H9 (cell line): ENCODE measurements at regions not wholly inside any gene's neighbourhood (a gene's known extent, or its start where the extent isn't known, plus 50 kb on each side); places are given as distances from the start of the nearest gene placed in this dataset.

ENCODE experiments used
- DNase-seq: peaks from one replicate; pipeline ENCODE4 v3.0.0-alpha.2; 2017
- H2AFZ ChIP-seq: one replicate; pipeline ENCODE4 v1.6.1; 2013; ENCODE audit warnings: mild to moderate bottlenecking, low read length, control low read depth, moderate library complexity
- H2AK5ac ChIP-seq: 2 replicates; pipeline ENCODE4 v1.6.1; 2013; ENCODE audit warnings: low read length, control low read depth, mixed read lengths; ENCODE audit not compliant: insufficient read length
- H2BK120ac ChIP-seq: one replicate; pipeline ENCODE4 v1.6.1; 2013; ENCODE audit warnings: low read depth, mild to moderate bottlenecking, low read length, control low read depth, inconsistent platforms; ENCODE audit not compliant: poor library complexity, severe bottlenecking
- H2BK12ac ChIP-seq: 2 replicates; pipeline ENCODE4 v1.6.1; 2013; ENCODE audit warnings: low read length, control low read depth, mixed read lengths, low read depth; ENCODE audit not compliant: insufficient read length
- H2BK15ac ChIP-seq: 2 replicates; pipeline ENCODE4 v1.6.1; 2013; ENCODE audit warnings: low read depth, low read length, control low read depth
- H2BK20ac ChIP-seq: one replicate; pipeline ENCODE4 v1.6.1; 2013; ENCODE audit warnings: low read depth, mild to moderate bottlenecking, low read length, control low read depth, inconsistent platforms; ENCODE audit not compliant: poor library complexity, severe bottlenecking
- H2BK5ac ChIP-seq: 2 replicates; pipeline ENCODE4 v1.6.1; 2013; ENCODE audit warnings: low read length, control low read depth, mixed read lengths; ENCODE audit not compliant: insufficient read length
- H3K14ac ChIP-seq: 2 replicates; pipeline ENCODE4 v1.6.1; 2013; ENCODE audit warnings: low read length, control low read depth; ENCODE audit not compliant: insufficient read depth
- H3K18ac ChIP-seq: 2 replicates; pipeline ENCODE4 v1.6.1; 2013; ENCODE audit warnings: low read depth, mild to moderate bottlenecking, mixed read lengths, low read length, control low read depth; ENCODE audit not compliant: insufficient read length
- H3K23ac ChIP-seq: 2 replicates; pipeline ENCODE4 v1.6.1; 2013; ENCODE audit warnings: low read length, control low read depth, mixed read lengths, low read depth; ENCODE audit not compliant: insufficient read length
- H3K23me2 ChIP-seq: 2 replicates; pipeline ENCODE4 v1.6.1; 2013; ENCODE audit warnings: low read depth, mild to moderate bottlenecking, mixed read lengths, low read length, control low read depth; ENCODE audit not compliant: insufficient read length, poor library complexity, severe bottlenecking
- H3K27ac ChIP-seq: 2 replicates; pipeline ENCODE4 v1.5.1; 2013; ENCODE audit warnings: low read length, control low read depth, mixed read lengths, low read depth; ENCODE audit not compliant: insufficient read length
- H3K27me3 ChIP-seq: 2 replicates; pipeline ENCODE4 v1.6.1; 2013; ENCODE audit warnings: low read length, control low read depth, inconsistent platforms; ENCODE audit not compliant: insufficient read depth
- H3K4ac ChIP-seq: 2 replicates; pipeline ENCODE4 v1.6.1; 2013; ENCODE audit warnings: low read depth, mild to moderate bottlenecking, control low read depth, inconsistent platforms, low read length, moderate library complexity
- H3K4me1 ChIP-seq: 2 replicates; pipeline ENCODE4 v1.6.1; 2013; ENCODE audit warnings: low read length, control low read depth, inconsistent platforms; ENCODE audit not compliant: insufficient read depth
- H3K4me2 ChIP-seq: 2 replicates; pipeline ENCODE4 v1.6.1; 2013; ENCODE audit warnings: low read length, control low read depth, mixed read lengths; ENCODE audit not compliant: insufficient read length, insufficient read depth
- H3K56ac ChIP-seq: 2 replicates; pipeline ENCODE4 v1.6.1; 2013; ENCODE audit warnings: low read depth, mild to moderate bottlenecking, mixed read lengths, low read length, control low read depth; ENCODE audit not compliant: insufficient read length
- H3K79me1 ChIP-seq: 2 replicates; pipeline ENCODE4 v1.6.1; 2013; ENCODE audit warnings: low read depth, mild to moderate bottlenecking, moderate library complexity, low read length, control low read depth, inconsistent platforms; ENCODE audit not compliant: insufficient read depth, poor library complexity, severe bottlenecking
- H3K79me2 ChIP-seq: 2 replicates; pipeline ENCODE4 v1.6.1; 2013; ENCODE audit warnings: low read length, control low read depth, inconsistent platforms; ENCODE audit not compliant: insufficient read depth
- H3K9ac ChIP-seq: 2 replicates; pipeline ENCODE4 v1.6.1; 2013; ENCODE audit warnings: low read length, control low read depth, mixed read lengths; ENCODE audit not compliant: insufficient read length; ENCODE audit errors: extremely low read depth
- H3K9me3 ChIP-seq: one replicate; pipeline ENCODE4 v1.6.1; 2013; ENCODE audit warnings: low read depth, low read length, inconsistent platforms; ENCODE audit not compliant: control insufficient read depth
- H3T11ph ChIP-seq: one replicate; pipeline ENCODE4 v1.6.1; 2013; ENCODE audit warnings: mild to moderate bottlenecking, low read length, control low read depth, inconsistent platforms
- H4K20me1 ChIP-seq: one replicate; pipeline ENCODE4 v1.6.1; 2013; ENCODE audit not compliant: control insufficient read depth, insufficient read length, insufficient read depth
- H4K5ac ChIP-seq: 2 replicates; pipeline ENCODE4 v1.6.1; 2013; ENCODE audit warnings: low read depth, mild to moderate bottlenecking, mixed read lengths, low read length, control low read depth; ENCODE audit not compliant: insufficient read length
- H4K8ac ChIP-seq: replicated peaks from 2 replicates; pipeline ENCODE4 v1.6.1; 2013; ENCODE audit warnings: low read length, control low read depth, mixed read lengths, low read depth; ENCODE audit not compliant: insufficient read length
- H4K91ac ChIP-seq: 2 replicates; pipeline ENCODE4 v1.6.1; 2013; ENCODE audit warnings: low read depth, mild to moderate bottlenecking, moderate library complexity, mixed read lengths, low read length, control low read depth; ENCODE audit not compliant: insufficient read length
- H3K27ac Mint-ChIP-seq, 3 experiments: 2 replicates in 2 of 3; 3 replicates in 1 of 3; pipeline ENCODE4 v1.8.0; 2020 to 2021; ENCODE audit warnings: mixed read lengths in 3 of 3, mild to moderate bottlenecking in 1 of 3, moderate library complexity in 1 of 3
- H3K27me3 Mint-ChIP-seq: 2 replicates; pipeline ENCODE4 v1.8.0; 2021; ENCODE audit warnings: low read depth, mild to moderate bottlenecking, moderate library complexity, mixed read lengths
- H3K36me3 Mint-ChIP-seq, 3 experiments: 2 replicates in 2 of 3; 3 replicates in 1 of 3; pipeline ENCODE4 v1.8.0; 2020 to 2021; ENCODE audit warnings: low read depth in 3 of 3, mixed read lengths in 3 of 3; ENCODE audit not compliant: insufficient read depth in 1 of 3
- H3K4me1 Mint-ChIP-seq, 2 experiments: 2 replicates each; pipeline ENCODE4 v1.8.0; 2020; ENCODE audit warnings: mixed read lengths in 2 of 2
- H3K4me3 Mint-ChIP-seq, 2 experiments: 2 replicates in 1 of 2; 3 replicates in 1 of 2; pipeline ENCODE4 v1.8.0; 2020 to 2021; ENCODE audit warnings: mild to moderate bottlenecking in 2 of 2, mixed read lengths in 2 of 2, moderate library complexity in 1 of 2
- H3K9me3 Mint-ChIP-seq, 2 experiments: 2 replicates in 1 of 2; 3 replicates in 1 of 2; pipeline ENCODE4 v1.8.0; 2020; ENCODE audit warnings: mild to moderate bottlenecking in 2 of 2, mixed read lengths in 2 of 2, moderate library complexity in 1 of 2
- WGBS: extraction: QIAGEN DNeasy Blood & Tissue Kit; methylation state at CpG from one replicate; pipeline ENCODE4 v1.1.7; 2013; ENCODE audit warnings: missing lambda C conversion rate, low lambda C conversion rate, mixed read lengths; ENCODE audit not compliant: insufficient read length; ENCODE audit errors: extremely low coverage; 5-methylcytosine and 5-hydroxymethylcytosine counted together
- TF ChIP-seq, protein P1 (sequence below): fragments of 200-600 bp; sonication (generic); conservative IDR thresholded peaks from 3 replicates; pipeline ENCODE4 v1.8.0; 2021; ENCODE audit warnings: antibody characterized with exemption, mild to moderate bottlenecking

DNA sequence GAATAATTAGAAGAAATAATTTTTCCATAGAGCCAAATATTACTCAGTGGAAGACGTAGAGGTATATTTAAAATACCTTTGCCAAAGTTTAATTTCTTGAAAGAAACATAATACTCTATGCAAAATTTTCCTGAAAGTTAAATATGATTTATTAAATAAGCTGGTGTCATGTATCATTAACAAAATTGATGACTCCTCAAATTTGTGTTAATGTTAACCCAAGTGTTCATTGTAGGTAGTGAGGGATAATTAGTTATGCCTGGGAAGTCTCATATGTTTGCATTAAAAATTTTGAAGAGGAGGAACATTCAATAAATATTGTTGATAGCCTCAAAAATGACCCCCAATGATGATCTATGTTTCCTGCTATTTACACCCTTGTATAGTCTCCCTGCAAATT, 292.7 kb upstream of the AMOT start:
- no peak overlapping the region for H2BK15ac ChIP-seq
- H3K4me1 Mint-ChIP-seq = peaks cover 64 to 65% of the 10 kb centered on the region in 2 experiments

More for the DNA sequence above, 292.7 kb upstream of the AMOT start:
- no peak overlapping the region for H3K27ac ChIP-seq
- H2AFZ ChIP-seq = no peak overlapping the region
- H3K14ac ChIP-seq = no peak overlapping the region
- WGBS = no CpG with 5 or more reads among the region's 1 CpG
- no peaks in the 10 kb centered on the region for H3K27me3 Mint-ChIP-seq
- no peak overlapping the region for H4K8ac ChIP-seq
- no peak overlapping the region for H2BK120ac ChIP-seq
- no peak overlapping the region for H2AK5ac ChIP-seq
- no peak overlapping the region for H3K9ac ChIP-seq
- no peak overlapping the region for H3K56ac ChIP-seq
- no peaks in the 10 kb centered on the region for H3K27me3 ChIP-seq
- no peaks in the 10 kb centered on the region for H3K23me2 ChIP-seq
- H3K4me2 ChIP-seq = no peak overlapping the region
- H3K23ac ChIP-seq = no peak overlapping the region
- no peaks in the 10 kb centered on the region for H4K20me1 ChIP-seq
- no peak overlapping the region for H2BK5ac ChIP-seq
- no peak overlapping the region for H2BK20ac ChIP-seq
- peaks cover 22 to 34% of the 10 kb centered on the region in 2 experiments for H3K9me3 Mint-ChIP-seq
- H3T11ph ChIP-seq = no peak overlapping the region
- no peak overlapping the region for H3K27ac Mint-ChIP-seq
- H3K9me3 ChIP-seq = no peaks in the 10 kb centered on the region
- peaks cover 2% of the 10 kb centered on the region; the same call in 1 of the 2 replicates for H3K4me1 ChIP-seq
- TF ChIP-seq, protein P1, sequence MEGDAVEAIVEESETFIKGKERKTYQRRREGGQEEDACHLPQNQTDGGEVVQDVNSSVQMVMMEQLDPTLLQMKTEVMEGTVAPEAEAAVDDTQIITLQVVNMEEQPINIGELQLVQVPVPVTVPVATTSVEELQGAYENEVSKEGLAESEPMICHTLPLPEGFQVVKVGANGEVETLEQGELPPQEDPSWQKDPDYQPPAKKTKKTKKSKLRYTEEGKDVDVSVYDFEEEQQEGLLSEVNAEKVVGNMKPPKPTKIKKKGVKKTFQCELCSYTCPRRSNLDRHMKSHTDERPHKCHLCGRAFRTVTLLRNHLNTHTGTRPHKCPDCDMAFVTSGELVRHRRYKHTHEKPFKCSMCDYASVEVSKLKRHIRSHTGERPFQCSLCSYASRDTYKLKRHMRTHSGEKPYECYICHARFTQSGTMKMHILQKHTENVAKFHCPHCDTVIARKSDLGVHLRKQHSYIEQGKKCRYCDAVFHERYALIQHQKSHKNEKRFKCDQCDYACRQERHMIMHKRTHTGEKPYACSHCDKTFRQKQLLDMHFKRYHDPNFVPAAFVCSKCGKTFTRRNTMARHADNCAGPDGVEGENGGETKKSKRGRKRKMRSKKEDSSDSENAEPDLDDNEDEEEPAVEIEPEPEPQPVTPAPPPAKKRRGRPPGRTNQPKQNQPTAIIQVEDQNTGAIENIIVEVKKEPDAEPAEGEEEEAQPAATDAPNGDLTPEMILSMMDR = no peak
- no peak overlapping the region for H3K18ac ChIP-seq
- no peak overlapping the region for H4K91ac ChIP-seq
- H2BK12ac ChIP-seq = no peak overlapping the region
- H3K36me3 Mint-ChIP-seq = peaks cover 13 to 46% (median 26%) of the 10 kb centered on the region in 3 experiments
- H3K4ac ChIP-seq = no peak overlapping the region
- H3K79me2 ChIP-seq = no peaks in the 10 kb centered on the region
- no peaks in the 10 kb centered on the region for H3K79me1 ChIP-seq
- no peak for DNase-seq
- no peak overlapping the region for H4K5ac ChIP-seq
- no peak overlapping the region for H3K4me3 Mint-ChIP-seq
